ACC112 (cell line): ENCODE measurements at regions not wholly inside any gene's neighbourhood (a gene's known extent, or its start where the extent isn't known, plus 50 kb on each side); places are given as distances from the start of the nearest gene placed in this dataset.

Experiments
- H2AFZ ChIP-seq: fragments of 200-600 bp; sonication (generic); one replicate; pipeline ENCODE4 v1.6.0; 2017; ENCODE audit warnings: antibody characterized with exemption, low read length; ENCODE audit not compliant: unreplicated experiment
- H3K27ac ChIP-seq: fragments of 200-600 bp; sonication (generic); 2 replicates; pipeline ENCODE4 v1.5.1; 2014; ENCODE audit warnings: low read depth, mild to moderate bottlenecking, antibody characterized with exemption, low read length, moderate library complexity
- H3K27me3 ChIP-seq: fragments of 200-600 bp; sonication (generic); 2 replicates; pipeline ENCODE4 v1.6.1; 2014; ENCODE audit warnings: mild to moderate bottlenecking, antibody characterized with exemption, low read length, moderate library complexity, mixed read lengths; ENCODE audit not compliant: insufficient read depth
- H3K36me3 ChIP-seq: fragments of 200-600 bp; sonication (generic); 2 replicates; pipeline ENCODE4 v1.6.1; 2016; ENCODE audit warnings: mild to moderate bottlenecking, antibody characterized with exemption, low read length, moderate library complexity, mixed read lengths; ENCODE audit not compliant: insufficient read depth
- H3K4me1 ChIP-seq: fragments of 200-600 bp; sonication (generic); one replicate; pipeline ENCODE4 v1.6.1; 2016; ENCODE audit warnings: low read length, mixed read lengths; ENCODE audit not compliant: insufficient read depth, unreplicated experiment, control insufficient read depth
- H3K4me3 ChIP-seq: fragments of 200-600 bp; sonication (generic); 2 replicates; pipeline ENCODE4 v1.5.1; 2014; ENCODE audit warnings: mild to moderate bottlenecking, low read depth, low read length
- H3K79me2 ChIP-seq: fragments of 200-600 bp; sonication (generic); one replicate; pipeline ENCODE4 v1.6.0; 2016; ENCODE audit warnings: low read length; ENCODE audit not compliant: control insufficient read depth, unreplicated experiment, insufficient read depth

- no peaks in the 10 kb centered on the region for H3K79me2 ChIP-seq
- H3K27me3 ChIP-seq: peaks cover 86% of the 10 kb centered on the region
These were observed 374.9 kb upstream of the CAMK1G start for GRCh38 chr1:209208648-209209047.

GRCh38 chr1:209213989-209214388 lies 369.5 kb upstream of the CAMK1G start:
- Histone ChIP-seq H2AFZ (no peak overlapping the region), H3K36me3 (no peaks in the 10 kb centered on the region), H3K4me3 (no peak overlapping the region), H3K27ac (no peak overlapping the region), H3K79me2 (no peaks in the 10 kb centered on the region), H3K27me3 (peaks cover 51% of the 10 kb centered on the region), H3K4me1 (no peaks in the 10 kb centered on the region)

More at GRCh38 chr1:209208648-209209047, 374.9 kb upstream of the CAMK1G start:
- Histone ChIP-seq H3K36me3 (no peaks in the 10 kb centered on the region), H3K4me1 (peaks cover 4% of the 10 kb centered on the region), H2AFZ (no peak overlapping the region), H3K27ac (no peak overlapping the region), H3K4me3 (no peak overlapping the region)

- Histone ChIP-seq H3K79me2 (no peaks in the 10 kb centered on the region), H3K27ac (no peak overlapping the region), H3K4me3 (no peak overlapping the region), H2AFZ (no peak overlapping the region), H3K27me3 (peaks cover 33% of the 10 kb centered on the region), H3K36me3 (no peaks in the 10 kb centered on the region), H3K4me1 (no peaks in the 10 kb centered on the region)
These were observed 367.7 kb upstream of the CAMK1G start for GRCh38 chr1:209215826-209216225.

- Histone ChIP-seq H3K4me3 (no peak overlapping the region), H2AFZ (no peak overlapping the region), H3K27me3 (peaks cover 12% of the 10 kb centered on the region; the same call in 1 of the 2 replicates), H3K36me3 (no peaks in the 10 kb centered on the region), H3K79me2 (no peaks in the 10 kb centered on the region), H3K4me1 (no peaks in the 10 kb centered on the region), H3K27ac (no peak overlapping the region)
These were observed 365.4 kb upstream of the CAMK1G start for GRCh38 chr1:209218113-209218512.

GRCh38 chr1:209218981-209219380 lies 364.5 kb upstream of the CAMK1G start:
- Histone ChIP-seq H3K36me3 (no peaks in the 10 kb centered on the region), H3K4me1 (no peaks in the 10 kb centered on the region), H3K4me3 (no peak overlapping the region), H3K27ac (no peak overlapping the region), H3K27me3 (peaks cover 10% of the 10 kb centered on the region; the same call in 1 of the 2 replicates), H3K79me2 (no peaks in the 10 kb centered on the region), H2AFZ (no peak overlapping the region)

- H2AFZ ChIP-seq: no peak overlapping the region
- H3K4me3 ChIP-seq: no peak overlapping the region
- H3K27ac ChIP-seq: no peak overlapping the region
These were observed 363.6 kb upstream of the CAMK1G start for GRCh38 chr1:209219791-209220524.

GRCh38 chr1:209222826-209223225 lies 360.7 kb upstream of the CAMK1G start:
- Histone ChIP-seq H3K4me1 (no peaks in the 10 kb centered on the region), H3K27ac (no peak overlapping the region), H3K36me3 (no peaks in the 10 kb centered on the region)

More at GRCh38 chr1:209219791-209220524, 363.6 kb upstream of the CAMK1G start:
- Histone ChIP-seq H3K4me1 (no peaks in the 10 kb centered on the region), H3K27me3 (peaks cover 5% of the 10 kb centered on the region; the same call in 1 of the 2 replicates), H3K36me3 (no peaks in the 10 kb centered on the region), H3K79me2 (no peaks in the 10 kb centered on the region)

GRCh38 chr1:209223791-209224190 lies 359.7 kb upstream of the CAMK1G start:
- no peaks in the 10 kb centered on the region for H3K79me2 ChIP-seq
- no peaks in the 10 kb centered on the region for H3K36me3 ChIP-seq
- H3K27ac ChIP-seq: no peak overlapping the region
- no peak overlapping the region for H3K4me3 ChIP-seq
- H3K4me1 ChIP-seq: no peaks in the 10 kb centered on the region
- H3K27me3 ChIP-seq: peaks cover 8% of the 10 kb centered on the region; the same call in 1 of the 2 replicates
- no peak overlapping the region for H2AFZ ChIP-seq

More at GRCh38 chr1:209222826-209223225, 360.7 kb upstream of the CAMK1G start:
- Histone ChIP-seq H3K4me3 (no peak overlapping the region), H2AFZ (no peak overlapping the region), H3K79me2 (no peaks in the 10 kb centered on the region), H3K27me3 (peaks cover 8% of the 10 kb centered on the region; the same call in 1 of the 2 replicates)

- no peak overlapping the region for H3K4me3 ChIP-seq
- H2AFZ ChIP-seq: no peak overlapping the region
- H3K4me1 ChIP-seq: no peaks in the 10 kb centered on the region
- H3K36me3 ChIP-seq: no peaks in the 10 kb centered on the region
- H3K27ac ChIP-seq: no peak overlapping the region
- no peaks in the 10 kb centered on the region for H3K79me2 ChIP-seq
- peaks cover 8% of the 10 kb centered on the region; the same call in 1 of the 2 replicates for H3K27me3 ChIP-seq
These were observed 358.6 kb upstream of the CAMK1G start for GRCh38 chr1:209224886-209225285.

- no peaks in the 10 kb centered on the region for H3K4me1 ChIP-seq
- no peak overlapping the region for H3K4me3 ChIP-seq
- H2AFZ ChIP-seq: no peak overlapping the region
- H3K36me3 ChIP-seq: no peaks in the 10 kb centered on the region
- peaks cover 8% of the 10 kb centered on the region; the same call in 1 of the 2 replicates for H3K27me3 ChIP-seq
- no peak overlapping the region for H3K27ac ChIP-seq
- H3K79me2 ChIP-seq: no peaks in the 10 kb centered on the region
These were observed 356.3 kb upstream of the CAMK1G start for GRCh38 chr1:209227171-209227570.

GRCh38 chr1:209227941-209228340 lies 355.6 kb upstream of the CAMK1G start:
- no peaks in the 10 kb centered on the region for H3K79me2 ChIP-seq
- no peaks in the 10 kb centered on the region for H3K4me1 ChIP-seq
- H3K27ac ChIP-seq: no peak overlapping the region
- no peak overlapping the region for H3K4me3 ChIP-seq
- no peak overlapping the region for H2AFZ ChIP-seq
- H3K36me3 ChIP-seq: no peaks in the 10 kb centered on the region
- H3K27me3 ChIP-seq: peaks cover 8% of the 10 kb centered on the region; the same call in 1 of the 2 replicates
